IMR-90 (cell line): ENCODE measurements at regions not wholly inside any gene's neighbourhood (a gene's known extent, or its start where the extent isn't known, plus 50 kb on each side); places are given as distances from the start of the nearest gene placed in this dataset.

Source experiments
- BHLHE40 ChIP-seq: fragments of 150-350 bp; IDR thresholded peaks from 2 replicates; pipeline ENCODE4 v1.6.1; 2016; ENCODE audit warnings: mild to moderate bottlenecking, low read depth, low read length
- CHD1 ChIP-seq: IDR thresholded peaks from 2 replicates; pipeline ENCODE4 v1.6.1; 2012; ENCODE audit warnings: low read depth, low read length, improper control_type of control experiment
- CTCF ChIP-seq: conservative IDR thresholded peaks from 2 replicates; pipeline ENCODE4 v1.5.1; 2012; ENCODE audit warnings: mild to moderate bottlenecking, low read depth, low read length, improper control_type of control experiment
- FOS ChIP-seq: fragments of 150-350 bp; IDR thresholded peaks from 2 replicates; pipeline ENCODE4 v1.6.1; 2016; ENCODE audit warnings: low read depth, low read length
- MAZ ChIP-seq: IDR thresholded peaks from 2 replicates; pipeline ENCODE4 v1.6.1; 2012; ENCODE audit warnings: low read depth, mild to moderate bottlenecking, low read length, improper control_type of control experiment, moderate library complexity, borderline replicate concordance
- MXI1 ChIP-seq: IDR thresholded peaks from 2 replicates; pipeline ENCODE4 v1.6.1; 2012; ENCODE audit warnings: low read depth, mild to moderate bottlenecking, low read length, moderate library complexity, borderline replicate concordance
- POLR2A ChIP-seq: IDR thresholded peaks from 2 replicates; pipeline ENCODE4 v1.6.1; 2012; ENCODE audit warnings: mild to moderate bottlenecking, low read depth, low read length
- RAD21 ChIP-seq: IDR thresholded peaks from 2 replicates; pipeline ENCODE4 v1.6.1; 2012; ENCODE audit warnings: low read length, improper control_type of control experiment
- RFX5 ChIP-seq: IDR thresholded peaks from 2 replicates; pipeline ENCODE4 v1.8.0; 2012; ENCODE audit warnings: low read depth, mild to moderate bottlenecking, low read length, moderate library complexity
- SMC3 ChIP-seq: fragments of 150-350 bp; IDR thresholded peaks from 2 replicates; pipeline ENCODE4 v1.6.1; 2016; ENCODE audit warnings: low read depth, mild to moderate bottlenecking, antibody characterized with exemption, low read length, moderate library complexity
- USF2 ChIP-seq: fragments of 150-350 bp; IDR thresholded peaks from 2 replicates; pipeline ENCODE4 v1.6.1; 2017; ENCODE audit warnings: mild to moderate bottlenecking, antibody characterized with exemption, low read length, low read depth

DNA sequence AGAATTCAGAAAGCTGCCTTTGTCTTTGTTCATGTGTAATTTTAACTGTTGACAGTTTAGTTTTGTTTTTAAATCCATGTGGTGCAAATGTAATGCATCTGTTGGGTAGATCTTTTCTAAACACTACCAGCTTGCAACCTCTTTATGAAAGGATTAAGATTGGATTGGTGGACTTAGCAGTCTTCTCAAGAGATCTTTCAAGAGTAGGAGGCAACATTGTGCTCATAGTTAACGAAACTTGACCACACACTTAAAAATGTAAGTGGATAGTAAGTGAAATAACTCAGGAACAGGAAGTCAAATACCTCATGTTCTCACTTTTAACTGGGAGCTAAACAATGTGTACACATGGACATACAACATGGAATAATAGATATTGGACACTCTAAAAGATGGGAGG, 579.0 kb downstream of the RIT2 start:
- no peak for TF ChIP-seq CTCF
- no peak for TF ChIP-seq POLR2A
- TF ChIP-seq RAD21: no peak
- TF ChIP-seq MAZ: no peak
- TF ChIP-seq USF2: no peak
- TF ChIP-seq BHLHE40: no peak
- no peak for TF ChIP-seq CHD1
- no peak for TF ChIP-seq MXI1
- no peak for TF ChIP-seq RFX5
- TF ChIP-seq FOS: no peak
- TF ChIP-seq SMC3: no peak
